GM15510 (cell line): ENCODE measurements at regions not wholly inside any gene's neighbourhood (a gene's known extent, or its start where the extent isn't known, plus 50 kb on each side); places are given as distances from the start of the nearest gene placed in this dataset.

ENCODE experiments used
- POLR2A ChIP-seq: IDR thresholded peaks from 3 replicates; pipeline ENCODE4 v1.6.1; 2011; ENCODE audit warnings: borderline replicate concordance; ENCODE audit not compliant: insufficient read length; ENCODE audit errors: extremely low read depth

GRCh38 chr12:131250951-131251315, 297.2 kb downstream of the ADGRD1 start:
- TF ChIP-seq POLR2A, result no peak

GRCh38 chr12:131251336-131252101, 297.8 kb downstream of the ADGRD1 start:
- TF ChIP-seq POLR2A, result no peak

DNA sequence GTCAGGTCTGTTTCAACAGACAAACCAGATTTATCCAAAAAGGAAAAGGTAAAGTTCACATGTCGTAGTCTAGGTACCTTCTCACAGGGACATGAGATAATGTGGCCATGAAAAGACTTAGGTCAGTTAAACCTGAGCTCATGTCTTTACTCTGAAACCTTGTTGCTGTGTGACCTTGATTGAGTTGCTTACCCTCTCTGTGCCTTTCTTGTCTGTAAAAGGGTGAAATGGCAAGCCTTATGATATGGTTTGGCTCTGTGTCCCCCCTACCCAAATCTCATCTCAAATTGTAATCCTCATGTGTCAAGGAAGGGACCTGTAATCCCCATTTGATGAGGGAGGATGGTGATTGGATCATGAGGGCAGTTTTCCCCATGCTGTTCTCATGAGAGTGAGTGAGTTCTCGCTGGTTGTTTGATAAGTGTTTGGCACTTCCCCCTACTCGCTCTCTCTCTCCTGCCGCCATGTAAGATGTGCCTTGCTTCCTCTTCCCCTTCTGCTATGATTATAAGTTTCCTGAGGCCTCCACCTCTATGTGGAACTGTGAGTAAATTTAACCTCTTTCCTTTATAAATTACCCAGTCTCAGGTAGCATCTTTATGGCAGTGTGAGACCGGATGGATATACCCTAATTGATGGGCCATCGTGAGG, 299.8 kb downstream of the ADGRD1 start:
- no peak for TF ChIP-seq POLR2A

- no peak for TF ChIP-seq POLR2A
These were observed 300.7 kb downstream of the ADGRD1 start for GRCh38 chr12:131254374-131254773.

DNA sequence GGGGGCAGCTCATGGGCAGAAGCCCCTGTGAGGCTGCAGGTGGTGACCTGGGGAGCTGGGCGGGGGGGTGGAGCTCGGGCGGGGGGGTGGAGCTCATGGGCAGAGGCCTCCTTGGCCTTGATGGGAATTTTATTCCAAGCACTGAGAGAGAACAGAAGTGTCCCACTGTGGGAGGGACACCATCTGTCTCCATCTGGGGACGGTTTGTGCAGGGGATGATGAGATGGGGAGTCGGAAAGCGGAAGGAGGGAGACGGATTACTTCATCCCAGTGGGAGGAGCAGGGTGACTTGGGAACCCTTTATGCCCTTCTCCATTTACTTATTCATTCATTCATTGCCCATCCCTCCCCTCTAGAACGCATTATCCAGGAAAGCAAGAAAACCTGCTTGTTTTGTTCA, 304.7 kb downstream of the ADGRD1 start:
- TF ChIP-seq POLR2A, result no peak

DNA sequence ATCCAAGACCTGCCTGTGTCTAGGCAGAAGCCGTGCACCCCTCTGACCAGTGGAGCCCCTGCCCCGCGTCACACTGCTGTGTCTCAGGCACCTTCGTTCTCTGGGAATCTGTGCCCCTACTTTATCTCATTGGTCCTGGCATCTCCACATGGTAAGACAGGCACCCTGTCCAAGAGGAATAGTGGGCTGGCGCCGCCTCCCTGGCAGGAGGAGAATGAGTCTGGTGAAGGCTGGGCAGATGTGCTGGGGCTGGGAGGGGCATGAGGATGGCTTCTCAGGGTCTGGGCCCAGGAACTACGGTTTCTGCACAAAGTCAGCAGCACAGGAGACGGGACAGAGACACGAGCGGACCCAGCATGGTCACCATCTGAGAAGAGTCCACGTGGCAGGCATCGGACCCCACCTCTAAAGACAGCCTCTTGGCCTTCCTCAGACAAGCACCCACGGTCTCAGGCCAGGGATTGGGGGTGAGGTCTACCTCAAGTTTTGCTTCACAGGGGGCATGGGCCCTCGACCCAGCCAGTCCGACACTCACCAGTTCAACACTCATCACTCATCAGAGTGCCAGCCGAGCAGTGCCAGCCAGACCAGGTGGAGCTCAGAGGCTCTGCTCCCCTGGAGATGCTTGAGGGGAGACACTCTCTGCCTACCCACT, 306.7 kb downstream of the ADGRD1 start:
- TF ChIP-seq POLR2A, result no peak

DNA sequence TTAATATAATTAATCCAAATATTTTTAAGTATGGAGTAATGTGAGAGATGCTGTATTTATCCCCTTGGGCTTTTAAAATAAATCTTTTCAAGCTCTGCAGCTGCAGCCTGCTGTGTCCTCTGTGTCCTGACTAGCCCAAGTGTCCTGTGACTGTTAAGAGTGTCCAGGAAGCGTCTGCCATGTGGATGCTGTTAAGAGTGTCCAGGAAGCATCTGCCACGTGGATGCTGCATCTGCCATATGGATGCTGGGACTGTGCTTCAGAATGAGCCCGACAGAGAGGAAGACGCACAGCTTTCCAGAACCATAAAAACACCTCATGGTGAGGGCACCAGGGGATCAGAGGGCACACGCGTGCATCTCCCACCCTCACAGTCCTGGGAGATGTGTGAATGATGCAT, 307.2 kb downstream of the ADGRD1 start:
- no peak for TF ChIP-seq POLR2A

GRCh38 chr12:131261906-131262305, 308.2 kb downstream of the ADGRD1 start:
- TF ChIP-seq POLR2A, result no peak

DNA sequence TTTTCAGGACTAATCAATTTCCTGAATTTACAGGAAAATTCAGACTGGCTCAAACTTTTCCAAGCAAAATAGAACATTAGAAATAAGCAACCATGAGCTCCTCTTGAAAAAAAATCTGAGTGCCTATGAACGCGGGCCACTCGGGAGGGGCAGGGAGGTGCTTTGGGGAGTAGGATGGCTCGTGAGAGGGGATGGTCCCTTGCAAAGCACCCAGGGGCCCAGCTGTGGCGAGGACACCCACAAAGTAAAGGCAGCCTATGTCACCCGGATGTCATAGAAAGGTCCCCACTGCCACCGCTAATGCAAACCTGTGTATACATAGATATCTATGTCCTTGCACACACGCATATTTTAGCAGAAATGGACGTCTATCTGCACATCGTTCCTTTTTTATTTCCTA, 309.9 kb downstream of the ADGRD1 start:
- TF ChIP-seq POLR2A, result no peak

- no peak for TF ChIP-seq POLR2A
These were observed 310.9 kb downstream of the ADGRD1 start for GRCh38 chr12:131264635-131265034.

GRCh38 chr12:131266591-131267467, 313.1 kb downstream of the ADGRD1 start:
- no peak for TF ChIP-seq POLR2A

DNA sequence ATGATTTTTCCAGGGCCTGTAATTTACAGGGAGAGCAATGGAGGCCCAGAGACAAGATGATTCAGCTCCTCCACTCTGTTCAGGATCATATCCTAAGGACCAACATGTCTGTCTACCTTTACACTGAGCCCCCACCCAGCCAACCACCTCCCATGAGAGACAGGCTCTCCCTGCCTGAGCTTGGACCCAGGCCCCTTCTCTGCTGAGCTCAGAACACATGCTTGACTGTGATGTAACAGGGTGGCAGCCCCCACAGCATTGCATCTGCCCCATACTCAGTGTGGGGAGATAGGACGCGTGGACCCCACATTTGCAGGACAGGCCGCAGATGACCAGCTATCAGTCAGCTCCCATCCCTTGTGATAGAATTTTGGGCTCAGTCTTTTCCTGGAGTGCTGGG, 313.9 kb downstream of the ADGRD1 start:
- TF ChIP-seq POLR2A, result no peak

GRCh38 chr12:131269551-131269950, 315.8 kb downstream of the ADGRD1 start:
- TF ChIP-seq POLR2A, result no peak

GRCh38 chr12:131271724-131272123, 318.0 kb downstream of the ADGRD1 start:
- TF ChIP-seq POLR2A, result no peak
